HEK293 (cell line): ENCODE measurements at regions not wholly inside any gene's neighbourhood (a gene's known extent, or its start where the extent isn't known, plus 50 kb on each side); places are given as distances from the start of the nearest gene placed in this dataset.

Experiments used
- SP2 ChIP-seq: fragments of 450-650 bp; formaldehyde crosslinking; IDR thresholded peaks from 2 replicates; pipeline ENCODE4 v1.5.1; 2016; ENCODE audit warnings: missing biosample characterization, missing genetic modification characterization
- ZNF157 ChIP-seq: fragments of 450-650 bp; formaldehyde crosslinking; IDR thresholded peaks from 2 replicates; pipeline ENCODE4 v1.5.1; 2016; ENCODE audit warnings: missing biosample characterization, missing genetic modification characterization
- ZNF175 ChIP-seq: fragments of 450-650 bp; formaldehyde crosslinking; IDR thresholded peaks from 2 replicates; pipeline ENCODE4 v1.5.1; 2016; ENCODE audit warnings: missing biosample characterization, missing genetic modification characterization
- ZNF335 ChIP-seq: fragments of 450-650 bp; formaldehyde crosslinking; conservative IDR thresholded peaks from 2 replicates; pipeline ENCODE4 v1.5.1; 2016; ENCODE audit warnings: missing biosample characterization, missing genetic modification characterization
- TF ChIP-seq, protein P1 (sequence below): fragments of 450-650 bp; formaldehyde crosslinking; IDR thresholded peaks from 2 replicates; pipeline ENCODE4 v1.5.1; 2016; ENCODE audit warnings: missing biosample characterization, missing genetic modification characterization

DNA sequence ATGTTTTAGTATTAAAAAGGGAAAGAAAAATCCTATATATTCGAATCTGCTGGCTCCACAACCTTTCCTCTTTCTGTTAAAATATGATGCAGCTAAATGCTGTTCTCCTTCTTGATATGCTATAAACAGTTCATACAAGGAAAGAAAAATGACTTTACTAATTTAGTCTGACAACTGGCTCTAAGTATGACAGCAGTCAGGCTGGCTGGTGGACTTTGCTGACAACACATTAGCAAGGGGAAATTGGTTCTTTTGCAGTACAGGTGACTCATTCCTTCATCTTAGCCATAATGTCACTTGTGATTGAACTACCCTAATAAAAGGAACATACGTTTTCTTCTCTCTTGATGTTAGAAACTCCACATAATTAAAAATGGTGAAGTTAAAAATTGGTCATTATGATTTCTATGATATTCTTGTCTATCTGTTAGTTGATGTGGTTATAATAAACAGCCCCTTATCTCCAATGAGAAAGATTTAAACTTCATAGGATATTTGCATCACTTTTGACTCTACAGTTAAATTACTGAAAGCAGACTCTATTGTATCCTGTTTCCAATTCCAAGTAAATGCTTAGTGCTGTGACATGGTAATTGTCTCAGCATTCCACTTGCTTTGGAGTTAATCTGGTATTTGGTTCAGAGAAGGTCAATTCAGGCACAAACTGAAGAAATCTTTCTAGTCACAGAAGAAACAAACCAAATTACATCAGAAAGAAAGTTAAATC, 315.3 kb upstream of the GULP1 start:
- TF ChIP-seq, protein P1, sequence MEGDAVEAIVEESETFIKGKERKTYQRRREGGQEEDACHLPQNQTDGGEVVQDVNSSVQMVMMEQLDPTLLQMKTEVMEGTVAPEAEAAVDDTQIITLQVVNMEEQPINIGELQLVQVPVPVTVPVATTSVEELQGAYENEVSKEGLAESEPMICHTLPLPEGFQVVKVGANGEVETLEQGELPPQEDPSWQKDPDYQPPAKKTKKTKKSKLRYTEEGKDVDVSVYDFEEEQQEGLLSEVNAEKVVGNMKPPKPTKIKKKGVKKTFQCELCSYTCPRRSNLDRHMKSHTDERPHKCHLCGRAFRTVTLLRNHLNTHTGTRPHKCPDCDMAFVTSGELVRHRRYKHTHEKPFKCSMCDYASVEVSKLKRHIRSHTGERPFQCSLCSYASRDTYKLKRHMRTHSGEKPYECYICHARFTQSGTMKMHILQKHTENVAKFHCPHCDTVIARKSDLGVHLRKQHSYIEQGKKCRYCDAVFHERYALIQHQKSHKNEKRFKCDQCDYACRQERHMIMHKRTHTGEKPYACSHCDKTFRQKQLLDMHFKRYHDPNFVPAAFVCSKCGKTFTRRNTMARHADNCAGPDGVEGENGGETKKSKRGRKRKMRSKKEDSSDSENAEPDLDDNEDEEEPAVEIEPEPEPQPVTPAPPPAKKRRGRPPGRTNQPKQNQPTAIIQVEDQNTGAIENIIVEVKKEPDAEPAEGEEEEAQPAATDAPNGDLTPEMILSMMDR, result no peak
- TF ChIP-seq ZNF335 (tag by site-specific recombination) (no peak), ZNF175 (tag by site-specific recombination) (no peak), SP2 (tag by site-specific recombination) (no peak), ZNF157 (tag by site-specific recombination) (no peak)
